Glutamatergic neuron (in vitro differentiated cells): ENCODE measurements at regions not wholly inside any gene's neighbourhood (a gene's known extent, or its start where the extent isn't known, plus 50 kb on each side); places are given as distances from the start of the nearest gene placed in this dataset.

Source experiments
- DNase-seq: peaks from one replicate; pipeline ENCODE4 v3.0.0; 2022
- H3K27ac Mint-ChIP-seq: one replicate; pipeline ENCODE4 v1.8.0; 2020; ENCODE audit warnings: mild to moderate bottlenecking, mixed read lengths, inconsistent platforms; ENCODE audit not compliant: unreplicated experiment
- H3K27me3 Mint-ChIP-seq: one replicate; pipeline ENCODE4 v1.8.0; 2020; ENCODE audit warnings: mild to moderate bottlenecking, moderate library complexity, mixed read lengths, inconsistent platforms; ENCODE audit not compliant: unreplicated experiment
- H3K36me3 Mint-ChIP-seq: one replicate; pipeline ENCODE4 v1.8.0; 2020; ENCODE audit warnings: mild to moderate bottlenecking, mixed read lengths, inconsistent platforms; ENCODE audit not compliant: unreplicated experiment
- H3K4me1 Mint-ChIP-seq: one replicate; pipeline ENCODE4 v1.8.0; 2020; ENCODE audit warnings: mild to moderate bottlenecking, low read depth, mixed read lengths, inconsistent platforms; ENCODE audit not compliant: unreplicated experiment
- H3K4me3 Mint-ChIP-seq: one replicate; pipeline ENCODE4 v1.8.0; 2020; ENCODE audit warnings: mild to moderate bottlenecking, mixed read lengths, inconsistent platforms; ENCODE audit not compliant: unreplicated experiment
- H3K9me3 Mint-ChIP-seq: one replicate; pipeline ENCODE4 v1.8.0; 2020; ENCODE audit warnings: mild to moderate bottlenecking, moderate library complexity, mixed read lengths, inconsistent platforms; ENCODE audit not compliant: unreplicated experiment
- CTCF ChIP-seq: fragments of 200-600 bp; sonication (generic); IDR thresholded peaks from one replicate; pipeline ENCODE4 v1.5.0; 2021; ENCODE audit not compliant: partially characterized antibody, unreplicated experiment

- H3K27ac Mint-ChIP-seq = no peak overlapping the region
- no peak overlapping the region for H3K4me3 Mint-ChIP-seq
- H3K36me3 Mint-ChIP-seq = no peaks in the 10 kb centered on the region
- no peak for DNase-seq
- TF ChIP-seq CTCF = no peak
- no peaks in the 10 kb centered on the region for H3K4me1 Mint-ChIP-seq
- H3K9me3 Mint-ChIP-seq = peaks cover 2% of the 10 kb centered on the region
- H3K27me3 Mint-ChIP-seq = no peaks in the 10 kb centered on the region
Observed at GRCh38 chr18:47549021-47549540, 297.6 kb upstream of the SKOR2 start.

GRCh38 chr18:47547539-47548202 is 296.2 kb upstream of the SKOR2 start:
- Mint-ChIP-seq H3K27ac (no peak overlapping the region), H3K9me3 (peaks cover 2% of the 10 kb centered on the region), H3K4me1 (no peaks in the 10 kb centered on the region), H3K36me3 (no peaks in the 10 kb centered on the region), H3K4me3 (no peak overlapping the region), H3K27me3 (no peaks in the 10 kb centered on the region)
- no peak for TF ChIP-seq CTCF
- DNase-seq = no peak

GRCh38 chr18:47545613-47546012 is 294.2 kb upstream of the SKOR2 start:
- Mint-ChIP-seq H3K9me3 (peaks cover 2% of the 10 kb centered on the region), H3K36me3 (no peaks in the 10 kb centered on the region), H3K27me3 (no peaks in the 10 kb centered on the region), H3K4me3 (no peak overlapping the region), H3K4me1 (no peaks in the 10 kb centered on the region), H3K27ac (no peak overlapping the region)
- no peak for TF ChIP-seq CTCF
- DNase-seq = no peak

GRCh38 chr18:47543080-47543479 is 291.6 kb upstream of the SKOR2 start:
- H3K4me3 Mint-ChIP-seq = no peak overlapping the region
- no peak for TF ChIP-seq CTCF
- DNase-seq = no peak

GRCh38 chr18:47542551-47542950 is 291.1 kb upstream of the SKOR2 start:
- H3K9me3 Mint-ChIP-seq = peaks cover 2% of the 10 kb centered on the region
- H3K27me3 Mint-ChIP-seq = no peaks in the 10 kb centered on the region
- H3K4me3 Mint-ChIP-seq = no peak overlapping the region
- no peak overlapping the region for H3K27ac Mint-ChIP-seq
- TF ChIP-seq CTCF = no peak
- no peaks in the 10 kb centered on the region for H3K4me1 Mint-ChIP-seq
- no peak for DNase-seq
- no peaks in the 10 kb centered on the region for H3K36me3 Mint-ChIP-seq

More at GRCh38 chr18:47543080-47543479, 291.6 kb upstream of the SKOR2 start:
- Mint-ChIP-seq H3K27ac (no peak overlapping the region), H3K9me3 (peaks cover 2% of the 10 kb centered on the region), H3K36me3 (no peaks in the 10 kb centered on the region), H3K27me3 (no peaks in the 10 kb centered on the region), H3K4me1 (no peaks in the 10 kb centered on the region)
